NCI-H146 (cell line): ENCODE measurements at regions not wholly inside any gene's neighbourhood (a gene's known extent, or its start where the extent isn't known, plus 50 kb on each side); places are given as distances from the start of the nearest gene placed in this dataset.

ENCODE experiments used
- DNase-seq: peaks from one replicate; lab custom pipeline; 2025; lab: John Stamatoyannopoulos, UW

DNA sequence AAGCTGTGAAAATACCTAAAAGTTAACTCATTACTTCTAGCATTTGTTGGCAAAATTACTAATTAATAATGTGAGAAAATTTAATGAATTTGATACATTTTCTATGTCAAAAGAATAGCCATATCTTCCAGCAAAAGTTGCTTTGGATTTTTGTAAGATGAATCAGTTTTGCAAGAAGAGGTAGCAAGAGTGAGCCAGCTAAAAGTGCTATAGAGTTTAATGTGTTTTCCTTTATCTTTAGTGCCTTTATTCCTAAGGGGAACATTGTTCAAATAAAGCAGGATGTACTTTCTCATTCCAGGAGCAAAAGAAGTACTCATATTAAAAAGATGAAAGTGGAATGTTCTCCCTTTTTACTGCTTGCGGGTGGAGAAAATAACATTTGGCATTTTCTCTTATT is 622.2 kb downstream of the ANXA1 start:
- DNase-seq: no peak

DNA sequence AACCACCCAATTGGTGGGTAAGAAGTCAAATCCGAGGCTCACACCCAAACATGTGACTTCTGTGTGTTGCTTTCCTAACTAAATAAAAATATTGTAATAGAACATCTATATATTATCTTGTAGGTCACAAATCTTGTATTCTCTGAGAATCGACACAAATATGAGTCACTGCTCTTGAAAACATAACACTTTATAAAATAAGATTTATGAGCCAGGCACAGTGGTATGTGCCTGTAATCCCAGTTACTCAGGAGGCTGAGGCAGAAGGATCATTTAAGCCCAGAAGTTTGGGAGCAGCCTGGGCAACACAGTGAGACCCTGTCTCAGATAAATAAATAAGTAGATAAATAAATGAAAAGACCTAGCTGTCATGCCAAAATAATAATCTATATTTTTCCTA is 624.1 kb downstream of the ANXA1 start:
- DNase-seq: no peak

DNA sequence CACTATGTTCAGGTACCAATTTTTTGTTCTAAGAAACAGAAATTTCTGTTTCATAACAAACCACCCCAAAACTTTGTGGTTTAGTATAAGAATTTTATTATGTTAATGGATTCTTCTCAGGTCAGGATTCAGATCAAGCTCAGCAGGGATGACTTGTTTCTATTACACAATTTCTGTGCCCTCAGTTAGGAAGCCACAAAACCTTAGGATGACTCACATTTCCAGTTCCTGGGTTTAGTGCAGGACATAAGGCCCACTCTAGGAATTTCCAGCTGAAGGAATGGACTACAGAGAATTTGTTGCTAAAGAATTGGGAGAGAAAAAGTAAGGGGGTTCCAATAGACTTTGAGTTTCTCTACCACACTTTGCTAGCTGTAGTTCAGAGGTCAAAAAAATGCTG is 629.3 kb downstream of the ANXA1 start:
- no peak for DNase-seq

DNA sequence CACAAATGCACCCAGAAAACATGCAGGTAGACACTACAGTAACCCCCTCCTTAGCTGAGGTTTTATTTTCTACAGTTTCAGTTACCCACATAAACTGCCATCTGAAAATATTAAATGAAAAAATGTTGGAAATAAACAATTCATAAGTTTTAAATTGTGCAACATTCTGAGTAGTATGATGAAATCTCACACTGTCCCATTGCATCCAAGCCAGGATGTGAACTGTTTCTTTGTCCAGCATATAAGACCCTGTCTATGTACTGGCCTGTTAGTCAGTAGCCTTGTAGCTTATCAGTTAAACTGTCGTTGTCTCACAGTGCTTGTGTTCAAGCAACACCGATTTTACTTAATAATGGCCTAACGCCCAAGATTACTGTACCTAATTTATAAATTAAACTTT is 630.5 kb downstream of the ANXA1 start:
- DNase-seq: no peak

- no peak for DNase-seq
These were observed 647.8 kb downstream of the ANXA1 start for GRCh38 chr9:73799446-73799845.

GRCh38 chr9:73805111-73805510 is 653.4 kb downstream of the ANXA1 start:
- no peak for DNase-seq

GRCh38 chr9:73805853-73806458 is 654.3 kb downstream of the ANXA1 start:
- DNase-seq: no peak

DNA sequence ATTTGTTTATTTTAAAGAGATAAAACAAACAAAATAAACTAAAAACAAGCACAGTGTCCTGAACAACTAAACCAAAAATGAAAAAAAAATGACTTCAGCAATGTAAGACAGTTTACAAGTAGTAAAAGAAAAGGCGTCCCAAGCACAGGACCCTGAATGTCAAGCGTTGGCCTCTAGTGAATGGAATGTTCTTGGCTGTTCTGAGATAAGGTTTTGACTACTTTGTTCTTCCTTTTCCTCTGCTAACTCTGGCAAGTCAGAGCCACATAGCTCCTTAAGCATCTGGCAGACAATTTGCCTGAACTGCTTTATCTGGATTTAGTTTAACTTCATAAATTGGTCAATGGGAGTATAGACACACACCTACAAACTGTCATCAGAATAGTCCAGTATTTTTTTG is 655.2 kb downstream of the ANXA1 start:
- no peak for DNase-seq

GRCh38 chr9:73807952-73808351 is 656.3 kb downstream of the ANXA1 start:
- DNase-seq: no peak

- DNase-seq: no peak
These were observed 659.0 kb downstream of the ANXA1 start for GRCh38 chr9:73810585-73811215.

DNA sequence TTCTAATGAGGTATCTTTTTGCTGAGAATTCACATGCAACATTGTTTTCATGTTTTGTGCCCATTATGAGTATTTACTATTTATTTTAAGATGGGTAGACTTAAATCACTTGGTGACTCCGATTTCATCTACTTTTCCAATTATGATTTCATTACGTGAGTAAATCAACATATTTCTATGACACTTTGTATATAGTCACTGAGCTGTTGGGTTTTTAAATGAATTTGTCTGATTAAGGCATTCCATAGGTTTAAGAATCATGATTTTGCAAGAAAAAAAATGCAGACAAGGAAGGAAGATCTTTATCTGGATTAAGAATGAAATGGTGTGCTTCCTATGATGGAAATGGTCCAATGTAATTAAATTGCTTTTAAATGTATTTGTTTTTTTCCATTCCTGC is 661.9 kb downstream of the ANXA1 start:
- no peak for DNase-seq

GRCh38 chr9:73816905-73817304 is 665.2 kb downstream of the ANXA1 start:
- no peak for DNase-seq

GRCh38 chr9:73824671-73825070 is 672.5 kb upstream of the RORB start:
- DNase-seq: no peak

- no peak for DNase-seq
These were observed 658.3 kb upstream of the RORB start for GRCh38 chr9:73838871-73839270.

DNA sequence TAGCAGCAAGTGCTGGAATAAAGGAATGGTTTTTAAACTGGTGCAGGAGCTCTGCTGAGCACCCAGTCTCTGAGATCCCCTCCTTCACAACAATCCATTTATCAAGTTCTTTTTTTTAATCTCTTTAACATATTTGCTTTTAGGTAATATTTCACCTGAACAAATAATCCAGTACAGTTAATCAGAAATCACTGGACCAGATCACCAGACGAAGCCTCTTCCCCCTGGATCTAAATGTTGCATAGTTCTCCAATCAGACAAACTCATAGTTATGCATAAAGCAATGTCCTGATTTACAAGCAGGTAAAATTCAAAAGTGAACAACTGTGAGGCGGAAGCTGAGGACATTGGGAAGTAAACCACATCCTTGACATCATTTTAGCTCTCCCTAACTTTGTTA is 657.7 kb upstream of the RORB start:
- DNase-seq: no peak

DNA sequence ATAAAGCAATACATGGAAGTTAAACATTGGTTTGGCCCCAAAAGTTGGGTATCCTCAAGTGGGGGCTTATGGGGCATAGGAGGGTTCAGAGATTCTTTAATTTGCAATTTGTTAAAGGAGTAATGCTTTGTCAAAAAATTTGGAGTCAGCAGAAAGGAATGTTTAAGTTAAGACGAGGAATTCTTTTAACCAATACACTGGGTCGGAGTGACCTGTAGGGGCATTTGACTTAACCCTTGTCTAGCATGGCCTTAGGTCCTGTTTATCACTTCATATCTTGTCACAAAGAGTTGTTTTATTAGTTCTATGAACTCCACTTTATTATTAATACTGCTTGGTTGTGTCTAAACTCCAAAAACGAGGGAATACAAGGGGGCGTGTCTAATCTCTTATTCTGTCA is 656.1 kb upstream of the RORB start:
- no peak for DNase-seq

- no peak for DNase-seq
These were observed 653.0 kb upstream of the RORB start for GRCh38 chr9:73844135-73844534.

GRCh38 chr9:73845539-73845938 is 651.6 kb upstream of the RORB start:
- DNase-seq: no peak

GRCh38 chr9:73845954-73846690 is 651.0 kb upstream of the RORB start:
- DNase-seq: no peak

DNA sequence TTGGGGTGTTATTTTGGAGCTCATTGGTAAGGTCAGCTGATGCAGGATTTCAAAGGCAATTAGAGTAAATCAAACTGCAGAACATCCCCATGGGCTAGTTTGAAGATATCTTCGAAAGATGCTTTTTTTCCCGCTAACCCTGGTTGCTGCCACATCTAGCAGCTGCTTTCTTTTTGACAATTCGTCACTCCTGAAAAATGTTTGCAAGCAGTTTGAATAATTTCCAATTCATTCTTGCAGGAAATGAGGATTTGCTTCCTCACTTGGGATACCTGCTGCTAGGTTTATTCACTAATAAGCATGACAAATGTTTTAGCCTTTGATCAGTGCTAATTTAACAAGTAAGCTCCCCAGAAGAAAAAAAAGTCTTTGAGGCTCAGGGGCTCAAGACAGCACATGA is 649.6 kb upstream of the RORB start:
- no peak for DNase-seq

DNA sequence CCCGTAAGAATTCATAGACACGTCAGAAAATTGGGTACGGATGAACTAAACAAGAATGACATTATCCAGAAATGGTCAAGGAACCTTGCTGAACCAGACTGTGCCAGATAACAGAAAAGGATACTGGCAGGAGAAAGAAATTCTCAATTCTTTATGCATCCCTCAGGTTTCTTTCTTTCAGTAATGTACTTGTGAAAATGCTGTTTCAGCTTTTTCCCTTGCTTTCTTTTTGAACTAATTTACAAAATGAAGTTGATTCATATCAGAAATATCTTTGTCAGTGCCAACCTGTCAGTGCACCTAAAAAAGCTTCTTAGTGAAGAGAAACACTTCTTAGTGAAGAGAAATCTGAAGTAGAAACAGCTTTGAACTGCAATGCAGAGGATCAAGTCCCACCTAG is 643.6 kb upstream of the RORB start:
- no peak for DNase-seq

- no peak for DNase-seq
These were observed 641.9 kb upstream of the RORB start for GRCh38 chr9:73855206-73855605.

- no peak for DNase-seq
These were observed 633.2 kb upstream of the RORB start for GRCh38 chr9:73863924-73864323.

- DNase-seq: no peak
These were observed 630.7 kb upstream of the RORB start for GRCh38 chr9:73866451-73866850.
